ENCODE measurements at regions not wholly inside any gene's neighbourhood (a gene's known extent, or its start where the extent isn't known, plus 50 kb on each side); places are given as distances from the start of the nearest gene placed in this dataset.

DNA sequence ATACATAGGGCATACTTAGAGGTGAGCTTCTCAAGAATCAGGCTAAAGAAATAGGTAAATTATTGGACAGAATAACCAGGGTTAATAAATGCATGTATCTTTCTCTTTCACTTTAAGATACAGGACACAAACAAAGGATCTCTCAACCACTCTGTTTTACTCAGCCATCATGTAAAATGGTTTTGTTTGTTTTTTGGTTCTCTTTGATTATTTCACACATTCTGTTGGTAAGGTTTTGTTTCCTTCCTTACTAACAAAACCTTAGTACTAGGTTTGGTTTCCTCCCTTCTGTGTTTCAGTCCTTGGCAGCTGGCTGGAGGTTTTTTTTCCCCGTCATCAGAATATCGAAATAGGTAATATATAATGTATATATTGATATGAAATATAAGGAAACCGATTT is 1506.8 kb upstream of the TMEFF2 start:
- DNase-seq (ENCODE audit: low spot score), result no peak
- TF ChIP-seq, protein P1, sequence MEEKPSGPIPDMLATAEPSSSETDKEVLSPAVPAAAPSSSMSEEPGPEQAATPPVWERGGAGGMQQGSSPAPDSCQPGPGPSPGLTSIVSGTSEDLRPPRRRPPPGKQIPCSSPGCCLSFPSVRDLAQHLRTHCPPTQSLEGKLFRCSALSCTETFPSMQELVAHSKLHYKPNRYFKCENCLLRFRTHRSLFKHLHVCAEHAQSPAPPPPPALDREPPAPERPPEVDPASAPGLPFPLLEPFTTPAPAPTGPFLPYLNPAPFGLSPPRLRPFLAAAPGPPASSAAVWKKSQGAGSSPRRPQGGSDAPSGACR (CRISPR knock-in tag; IDR thresholded peaks at IDR 0.05), result no peak
- TF ChIP-seq THYN1 (CRISPR knock-in tag; IDR thresholded peaks at IDR 0.05; ENCODE audit: borderline replicate concordance, low read depth) (no peak), ONECUT2 (CRISPR knock-in tag; IDR thresholded peaks at IDR 0.05) (no peak), MIER3 (CRISPR knock-in tag; IDR thresholded peaks at IDR 0.05; ENCODE audit: borderline replicate concordance) (no peak), ZNF264 (CRISPR knock-in tag; IDR thresholded peaks at IDR 0.05) (no peak), MTA3 (CRISPR knock-in tag; IDR thresholded peaks at IDR 0.05) (no peak), ZNF746 (CRISPR knock-in tag; IDR thresholded peaks at IDR 0.05) (no peak), BHLHE40 (IDR thresholded peaks at IDR 0.05; ENCODE audit: low read length) (no peak), ZNF20 (CRISPR knock-in tag; IDR thresholded peaks at IDR 0.05) (no peak)
- TF ChIP-seq, protein P2, sequence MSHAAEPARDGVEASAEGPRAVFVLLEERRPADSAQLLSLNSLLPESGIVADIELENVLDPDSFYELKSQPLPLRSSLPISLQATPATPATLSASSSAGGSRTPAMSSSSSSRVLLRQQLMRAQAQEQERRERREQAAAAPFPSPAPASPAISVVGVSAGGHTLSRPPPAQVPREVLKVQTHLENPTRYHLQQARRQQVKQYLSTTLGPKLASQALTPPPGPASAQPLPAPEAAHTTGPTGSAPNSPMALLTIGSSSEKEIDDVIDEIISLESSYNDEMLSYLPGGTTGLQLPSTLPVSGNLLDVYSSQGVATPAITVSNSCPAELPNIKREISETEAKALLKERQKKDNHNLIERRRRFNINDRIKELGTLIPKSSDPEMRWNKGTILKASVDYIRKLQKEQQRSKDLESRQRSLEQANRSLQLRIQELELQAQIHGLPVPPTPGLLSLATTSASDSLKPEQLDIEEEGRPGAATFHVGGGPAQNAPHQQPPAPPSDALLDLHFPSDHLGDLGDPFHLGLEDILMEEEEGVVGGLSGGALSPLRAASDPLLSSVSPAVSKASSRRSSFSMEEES (CRISPR knock-in tag; IDR thresholded peaks at IDR 0.05), result no peak
- TF ChIP-seq, protein P3, sequence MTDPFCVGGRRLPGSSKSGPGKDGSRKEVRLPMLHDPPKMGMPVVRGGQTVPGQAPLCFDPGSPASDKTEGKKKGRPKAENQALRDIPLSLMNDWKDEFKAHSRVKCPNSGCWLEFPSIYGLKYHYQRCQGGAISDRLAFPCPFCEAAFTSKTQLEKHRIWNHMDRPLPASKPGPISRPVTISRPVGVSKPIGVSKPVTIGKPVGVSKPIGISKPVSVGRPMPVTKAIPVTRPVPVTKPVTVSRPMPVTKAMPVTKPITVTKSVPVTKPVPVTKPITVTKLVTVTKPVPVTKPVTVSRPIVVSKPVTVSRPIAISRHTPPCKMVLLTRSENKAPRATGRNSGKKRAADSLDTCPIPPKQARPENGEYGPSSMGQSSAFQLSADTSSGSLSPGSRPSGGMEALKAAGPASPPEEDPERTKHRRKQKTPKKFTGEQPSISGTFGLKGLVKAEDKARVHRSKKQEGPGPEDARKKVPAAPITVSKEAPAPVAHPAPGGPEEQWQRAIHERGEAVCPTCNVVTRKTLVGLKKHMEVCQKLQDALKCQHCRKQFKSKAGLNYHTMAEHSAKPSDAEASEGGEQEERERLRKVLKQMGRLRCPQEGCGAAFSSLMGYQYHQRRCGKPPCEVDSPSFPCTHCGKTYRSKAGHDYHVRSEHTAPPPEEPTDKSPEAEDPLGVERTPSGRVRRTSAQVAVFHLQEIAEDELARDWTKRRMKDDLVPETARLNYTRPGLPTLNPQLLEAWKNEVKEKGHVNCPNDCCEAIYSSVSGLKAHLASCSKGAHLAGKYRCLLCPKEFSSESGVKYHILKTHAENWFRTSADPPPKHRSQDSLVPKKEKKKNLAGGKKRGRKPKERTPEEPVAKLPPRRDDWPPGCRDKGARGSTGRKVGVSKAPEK (CRISPR knock-in tag; IDR thresholded peaks at IDR 0.05; ENCODE audit: borderline replicate concordance), result no peak
- ATAC-seq, result no peak
- no TSS peak for BruUV-seq (replicated peaks)
- Histone ChIP-seq H4K20me1 (ENCODE audit: insufficient read depth, low read length) (no peaks in the 10 kb centered on the region), H3K27ac (ENCODE audit: extremely low read length, insufficient read depth, low read length) (no peak overlapping the region), H3K4me1 (ENCODE audit: insufficient read depth, low read length) (no peaks in the 10 kb centered on the region), H3K4me3 (replicated peaks in 1 of 3; ENCODE audit: insufficient read depth in 1 of 3, low read depth in 2 of 3, low read length in 3 of 3) (no peak overlapping the region), H2AFZ (ENCODE audit: low read length) (no peak overlapping the region), H3K27me3 (ENCODE audit: control insufficient read depth in 1 of 2, insufficient read depth in 2 of 2, low read length in 2 of 2) (no peaks in the 10 kb centered on the region), H3K79me2 (ENCODE audit: insufficient read depth, low read length) (no peaks in the 10 kb centered on the region), H3K36me3 (replicated peaks in 1 of 2; ENCODE audit: control insufficient read depth in 1 of 2, insufficient read depth in 2 of 2, low read length in 2 of 2) (no peaks in the 10 kb centered on the region), H3K9ac (ENCODE audit: insufficient read depth, low read depth, low read length) (no peak overlapping the region), H3K4me2 (ENCODE audit: low read depth, low read length) (no peak overlapping the region), H3K9me3 (ENCODE audit: low read length) (no peaks in the 10 kb centered on the region)
- intact Hi-C loops (cut with micrococcal nuclease; ENCODE audit: unreplicated experiment), result no loop called here
- FAIRE-seq, result no peak
- POLR2A ChIA-PET, result no interaction called here
- in situ Hi-C loops (cut with HindIII; ENCODE audit: extremely low pct_ligation_motif_present, low pct_unique_long_range_greater_than_20kb), result no loop called here
- CTCF ChIA-PET (ENCODE audit: low intra/inter-chr PET ratio, low total read pairs), result no interaction called here
- WGBS (ENCODE audit: low lambda C conversion rate), result 5% methylated on average over 3 of the region's 3 CpGs
